ENCODE measurements at regions not wholly inside any gene's neighbourhood (a gene's known extent, or its start where the extent isn't known, plus 50 kb on each side); places are given as distances from the start of the nearest gene placed in this dataset.

DNA sequence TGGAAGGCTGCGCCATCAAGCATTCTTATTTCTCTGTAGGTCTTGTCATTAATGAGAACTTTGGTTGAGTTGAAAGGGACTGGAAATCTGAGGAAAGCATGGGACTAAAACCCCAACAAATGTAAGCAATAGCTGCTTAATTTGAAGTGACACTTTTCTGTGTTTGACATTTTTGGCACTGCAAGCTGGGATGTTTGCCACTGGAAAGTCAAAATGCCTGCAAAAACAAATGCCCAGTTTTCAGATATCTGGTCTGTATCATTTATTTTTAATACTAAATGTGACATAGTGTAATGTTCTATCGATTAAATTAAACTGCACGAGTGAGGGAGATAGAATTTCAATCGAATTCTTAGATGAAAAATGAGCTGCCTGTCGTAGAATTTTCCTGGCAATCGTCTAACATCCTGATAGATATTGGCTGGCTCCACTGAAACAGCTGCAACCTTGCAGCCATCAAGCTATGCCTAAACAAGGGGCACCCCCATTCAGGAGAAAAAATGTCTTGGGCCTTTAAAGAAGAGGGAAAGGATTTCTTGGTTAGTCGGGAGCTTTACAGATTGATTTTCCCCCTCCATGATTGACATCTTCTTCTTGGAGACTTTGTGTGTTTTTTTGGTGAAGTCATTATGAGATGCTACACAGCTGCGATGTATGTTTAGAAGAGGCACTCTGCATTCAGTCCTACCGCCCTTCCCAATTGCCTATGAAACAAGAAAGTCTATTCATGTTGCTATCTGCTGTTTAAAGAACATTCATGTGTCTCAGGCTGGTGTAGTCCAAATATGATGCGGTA lies 316.7 kb upstream of the TBL1XR1 start (continued):
- TF ChIP-seq PHF8 (conservative IDR thresholded peaks at IDR 0.05; ENCODE audit: low read depth, low read length): no peak
